ENCODE measurements at regions not wholly inside any gene's neighbourhood (a gene's known extent, or its start where the extent isn't known, plus 50 kb on each side); places are given as distances from the start of the nearest gene placed in this dataset.

DNA sequence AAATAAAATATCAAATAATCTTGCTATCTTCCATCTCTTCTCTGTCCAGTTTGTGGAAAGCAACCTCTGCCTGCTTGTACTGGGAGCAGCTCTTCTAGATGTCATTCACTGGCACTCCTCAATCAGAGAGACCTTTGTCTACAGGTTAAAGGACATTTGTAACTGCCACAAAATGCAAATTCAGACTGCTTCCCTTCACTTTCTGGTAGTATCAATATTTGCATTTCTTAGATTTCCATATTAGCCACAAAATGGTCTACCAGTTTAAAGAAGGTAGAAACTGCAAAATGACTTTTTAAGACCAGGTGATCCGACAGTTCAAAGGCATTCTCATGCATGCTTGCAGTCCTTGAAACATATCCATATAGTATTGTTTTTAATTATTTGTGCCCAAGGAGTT lies 51.7 kb upstream of the RCN1 start:
- no peak overlapping the region for H3K27ac ChIP-seq (ENCODE audit: low read depth, low read length)

GRCh38 chr11:32034680-32035079 lies 56.2 kb upstream of the RCN1 start:
- Histone ChIP-seq H3K4me3 (ENCODE audit: low read length in 3 of 3) (no peak overlapping the region), H3K36me3 (ENCODE audit: control insufficient read depth in 3 of 3, insufficient read depth in 3 of 3, low read length in 3 of 3) (no peaks in the 10 kb centered on the region), H3K9ac (ENCODE audit: low read depth in 1 of 3, low read length in 3 of 3) (no peak overlapping the region), H3K27ac (ENCODE audit: low read depth, low read length) (no peak overlapping the region), H3K4me1 (ENCODE audit: control insufficient read depth in 3 of 3, insufficient read depth in 3 of 3, low read length in 3 of 3) (no peaks in the 10 kb centered on the region), H3K9me3 (ENCODE audit: control insufficient read depth in 3 of 3, low read length in 3 of 3) (no peaks in the 10 kb centered on the region), H3K27me3 (ENCODE audit: control insufficient read depth in 3 of 3, insufficient read depth in 3 of 3, low read length in 3 of 3) (peaks cover 0 to 3% (median under 1%) of the 10 kb centered on the region in 3 donors)

More for the DNA sequence above, 51.7 kb upstream of the RCN1 start:
- Histone ChIP-seq H3K27me3 (ENCODE audit: control insufficient read depth in 3 of 3, insufficient read depth in 3 of 3, low read length in 3 of 3) (peaks cover 0 to 10% (median 0%) of the 10 kb centered on the region in 3 donors), H3K9me3 (ENCODE audit: control insufficient read depth in 3 of 3, low read length in 3 of 3) (no peaks in the 10 kb centered on the region), H3K36me3 (ENCODE audit: control insufficient read depth in 3 of 3, insufficient read depth in 3 of 3, low read length in 3 of 3) (no peaks in the 10 kb centered on the region), H3K4me1 (ENCODE audit: control insufficient read depth in 3 of 3, insufficient read depth in 3 of 3, low read length in 3 of 3) (no peaks in the 10 kb centered on the region), H3K4me3 (ENCODE audit: low read length in 3 of 3) (no peak overlapping the region), H3K9ac (ENCODE audit: low read depth in 1 of 3, low read length in 3 of 3) (no peak overlapping the region)

- no peaks in the 10 kb centered on the region for H3K4me1 ChIP-seq (ENCODE audit: control insufficient read depth in 3 of 3, insufficient read depth in 3 of 3, low read length in 3 of 3)
- no peaks in the 10 kb centered on the region for H3K9me3 ChIP-seq (ENCODE audit: control insufficient read depth in 3 of 3, low read length in 3 of 3)
- H3K27me3 ChIP-seq (ENCODE audit: control insufficient read depth in 3 of 3, insufficient read depth in 3 of 3, low read length in 3 of 3) = peaks cover 0 to 3% (median 2%) of the 10 kb centered on the region in 3 donors
- no peak overlapping the region for H3K9ac ChIP-seq (ENCODE audit: low read depth in 1 of 3, low read length in 3 of 3)
- H3K27ac ChIP-seq (ENCODE audit: low read depth, low read length) = no peak overlapping the region
- H3K4me3 ChIP-seq (ENCODE audit: low read length in 3 of 3) = no peak overlapping the region
- H3K36me3 ChIP-seq (ENCODE audit: control insufficient read depth in 3 of 3, insufficient read depth in 3 of 3, low read length in 3 of 3) = no peaks in the 10 kb centered on the region
Observed at GRCh38 chr11:32034149-32034548, 56.7 kb upstream of the RCN1 start.

DNA sequence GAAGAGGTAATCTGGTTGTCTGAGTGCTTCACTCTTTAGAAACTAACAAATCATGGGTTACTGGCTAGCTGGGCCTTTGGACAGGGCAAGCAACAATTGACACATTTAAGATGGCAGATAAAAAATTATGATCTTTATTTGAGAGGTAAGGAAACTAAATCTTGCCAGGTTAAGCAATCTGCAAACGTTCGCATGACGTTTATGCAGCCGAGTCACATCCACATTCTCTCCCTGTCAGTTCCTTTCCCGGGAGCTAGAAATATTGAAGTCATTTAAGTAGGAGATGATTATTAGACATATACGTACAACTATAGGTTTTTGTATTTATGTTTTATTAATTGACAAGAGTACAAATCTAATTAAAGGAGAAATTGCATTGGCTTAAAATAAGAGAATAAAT lies 57.4 kb upstream of the RCN1 start:
- Histone ChIP-seq H3K9ac (ENCODE audit: low read depth in 1 of 3, low read length in 3 of 3) (no peak overlapping the region), H3K4me1 (ENCODE audit: control insufficient read depth in 3 of 3, insufficient read depth in 3 of 3, low read length in 3 of 3) (no peaks in the 10 kb centered on the region), H3K36me3 (ENCODE audit: control insufficient read depth in 3 of 3, insufficient read depth in 3 of 3, low read length in 3 of 3) (no peaks in the 10 kb centered on the region), H3K27me3 (ENCODE audit: control insufficient read depth in 3 of 3, insufficient read depth in 3 of 3, low read length in 3 of 3) (peaks cover 0 to 6% (median 2%) of the 10 kb centered on the region in 3 donors), H3K4me3 (ENCODE audit: low read length in 3 of 3) (no peak overlapping the region), H3K9me3 (ENCODE audit: control insufficient read depth in 3 of 3, low read length in 3 of 3) (no peaks in the 10 kb centered on the region), H3K27ac (ENCODE audit: low read depth, low read length) (no peak overlapping the region)

GRCh38 chr11:32033067-32033466 lies 57.8 kb upstream of the RCN1 start:
- no peaks in the 10 kb centered on the region for H3K36me3 ChIP-seq (ENCODE audit: control insufficient read depth in 3 of 3, insufficient read depth in 3 of 3, low read length in 3 of 3)
- no peak overlapping the region for H3K9ac ChIP-seq (ENCODE audit: low read depth in 1 of 3, low read length in 3 of 3)
- no peaks in the 10 kb centered on the region for H3K4me1 ChIP-seq (ENCODE audit: control insufficient read depth in 3 of 3, insufficient read depth in 3 of 3, low read length in 3 of 3)
- H3K9me3 ChIP-seq (ENCODE audit: control insufficient read depth in 3 of 3, low read length in 3 of 3) = no peaks in the 10 kb centered on the region
- H3K27me3 ChIP-seq (ENCODE audit: control insufficient read depth in 3 of 3, insufficient read depth in 3 of 3, low read length in 3 of 3) = peaks cover 0 to 6% (median 2%) of the 10 kb centered on the region in 3 donors
- H3K4me3 ChIP-seq (ENCODE audit: low read length in 3 of 3) = no peak overlapping the region
- no peak overlapping the region for H3K27ac ChIP-seq (ENCODE audit: low read depth, low read length)

- Histone ChIP-seq H3K4me3 (ENCODE audit: low read length in 3 of 3) (no peak overlapping the region), H3K9ac (ENCODE audit: low read depth in 1 of 3, low read length in 3 of 3) (no peak overlapping the region), H3K36me3 (ENCODE audit: control insufficient read depth in 3 of 3, insufficient read depth in 3 of 3, low read length in 3 of 3) (no peaks in the 10 kb centered on the region), H3K9me3 (ENCODE audit: control insufficient read depth in 3 of 3, low read length in 3 of 3) (no peaks in the 10 kb centered on the region), H3K27ac (ENCODE audit: low read depth, low read length) (no peak overlapping the region), H3K27me3 (ENCODE audit: control insufficient read depth in 3 of 3, insufficient read depth in 3 of 3, low read length in 3 of 3) (peaks cover 0 to 6% (median 2%) of the 10 kb centered on the region in 3 donors), H3K4me1 (ENCODE audit: control insufficient read depth in 3 of 3, insufficient read depth in 3 of 3, low read length in 3 of 3) (no peaks in the 10 kb centered on the region)
Observed at GRCh38 chr11:32032478-32032877, 58.4 kb upstream of the RCN1 start.

- Histone ChIP-seq H3K9me3 (ENCODE audit: control insufficient read depth in 3 of 3, low read length in 3 of 3) (no peaks in the 10 kb centered on the region), H3K27ac (ENCODE audit: low read depth, low read length) (no peak overlapping the region), H3K36me3 (ENCODE audit: control insufficient read depth in 3 of 3, insufficient read depth in 3 of 3, low read length in 3 of 3) (no peaks in the 10 kb centered on the region), H3K4me3 (ENCODE audit: low read length in 3 of 3) (no peak overlapping the region), H3K9ac (ENCODE audit: low read depth in 1 of 3, low read length in 3 of 3) (no peak overlapping the region), H3K4me1 (ENCODE audit: control insufficient read depth in 3 of 3, insufficient read depth in 3 of 3, low read length in 3 of 3) (no peaks in the 10 kb centered on the region), H3K27me3 (ENCODE audit: control insufficient read depth in 3 of 3, insufficient read depth in 3 of 3, low read length in 3 of 3) (peaks cover 0 to 6% (median 2%) of the 10 kb centered on the region in 3 donors)
Observed at GRCh38 chr11:32032052-32032451, 58.8 kb upstream of the RCN1 start.

- H3K36me3 ChIP-seq (ENCODE audit: control insufficient read depth in 3 of 3, insufficient read depth in 3 of 3, low read length in 3 of 3) = no peaks in the 10 kb centered on the region
- H3K27ac ChIP-seq (ENCODE audit: low read depth, low read length) = no peak overlapping the region
Observed at GRCh38 chr11:32030875-32031503, 59.9 kb upstream of the RCN1 start.

GRCh38 chr11:32029721-32030120 lies 61.2 kb upstream of the RCN1 start:
- H3K36me3 ChIP-seq (ENCODE audit: control insufficient read depth in 3 of 3, insufficient read depth in 3 of 3, low read length in 3 of 3) = no peaks in the 10 kb centered on the region
- H3K9me3 ChIP-seq (ENCODE audit: control insufficient read depth in 3 of 3, low read length in 3 of 3) = no peaks in the 10 kb centered on the region
- no peak overlapping the region for H3K9ac ChIP-seq (ENCODE audit: low read depth in 1 of 3, low read length in 3 of 3)
- H3K27me3 ChIP-seq (ENCODE audit: control insufficient read depth in 3 of 3, insufficient read depth in 3 of 3, low read length in 3 of 3) = peaks cover 0 to 6% (median 2%) of the 10 kb centered on the region in 3 donors
- no peak overlapping the region for H3K4me3 ChIP-seq (ENCODE audit: low read length in 3 of 3)
- H3K4me1 ChIP-seq (ENCODE audit: control insufficient read depth in 3 of 3, insufficient read depth in 3 of 3, low read length in 3 of 3) = no peaks in the 10 kb centered on the region
- no peak overlapping the region for H3K27ac ChIP-seq (ENCODE audit: low read depth, low read length)

More at GRCh38 chr11:32030875-32031503, 59.9 kb upstream of the RCN1 start:
- no peaks in the 10 kb centered on the region for H3K9me3 ChIP-seq (ENCODE audit: control insufficient read depth in 3 of 3, low read length in 3 of 3)
- H3K9ac ChIP-seq (ENCODE audit: low read depth in 1 of 3, low read length in 3 of 3) = no peak overlapping the region
- H3K4me3 ChIP-seq (ENCODE audit: low read length in 3 of 3) = no peak overlapping the region
- no peaks in the 10 kb centered on the region for H3K4me1 ChIP-seq (ENCODE audit: control insufficient read depth in 3 of 3, insufficient read depth in 3 of 3, low read length in 3 of 3)
- H3K27me3 ChIP-seq (ENCODE audit: control insufficient read depth in 3 of 3, insufficient read depth in 3 of 3, low read length in 3 of 3) = peaks cover 0 to 6% (median 2%) of the 10 kb centered on the region in 3 donors

DNA sequence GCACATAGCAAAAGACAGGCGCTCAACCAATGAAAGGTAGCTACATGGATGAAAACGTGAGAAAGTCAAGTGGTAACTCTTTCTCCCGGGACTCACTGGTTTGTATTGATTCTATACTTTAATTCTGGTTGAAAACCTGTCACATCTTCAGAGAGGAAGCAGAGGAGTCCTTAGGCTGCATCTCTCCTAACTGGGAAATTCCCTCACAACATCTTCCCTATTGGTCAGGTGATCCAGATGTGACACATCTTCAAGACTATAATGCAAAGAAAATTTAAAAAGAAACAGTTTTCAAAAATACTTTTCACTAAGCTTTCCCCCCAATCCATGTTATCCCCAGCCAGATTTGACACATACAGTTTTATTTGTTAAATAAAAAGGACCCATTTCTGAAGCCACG lies 62.7 kb upstream of the RCN1 start:
- Histone ChIP-seq H3K4me1 (ENCODE audit: control insufficient read depth in 3 of 3, insufficient read depth in 3 of 3, low read length in 3 of 3) (no peaks in the 10 kb centered on the region), H3K27me3 (ENCODE audit: control insufficient read depth in 3 of 3, insufficient read depth in 3 of 3, low read length in 3 of 3) (peaks cover 0 to 6% (median 2%) of the 10 kb centered on the region in 3 donors), H3K4me3 (ENCODE audit: low read length in 3 of 3) (no peak overlapping the region), H3K27ac (ENCODE audit: low read depth, low read length) (no peak overlapping the region), H3K9me3 (ENCODE audit: control insufficient read depth in 3 of 3, low read length in 3 of 3) (no peaks in the 10 kb centered on the region), H3K9ac (ENCODE audit: low read depth in 1 of 3, low read length in 3 of 3) (no peak overlapping the region), H3K36me3 (ENCODE audit: control insufficient read depth in 3 of 3, insufficient read depth in 3 of 3, low read length in 3 of 3) (no peaks in the 10 kb centered on the region)

Data from skeletal muscle tissue (tissue), 3 donors.